Skeletal muscle satellite cell (primary cell): ENCODE measurements at regions not wholly inside any gene's neighbourhood (a gene's known extent, or its start where the extent isn't known, plus 50 kb on each side); places are given as distances from the start of the nearest gene placed in this dataset.
A peak's percentile ranks its signal among the peaks of the same experiment; 100 is the strongest.

Experiments used
- H3K27me3 ChIP-seq: 2 replicates; pipeline ENCODE4 v1.7.0; 2013; ENCODE audit warnings: low read length; ENCODE audit not compliant: control insufficient read depth, insufficient read depth
- H3K36me3 ChIP-seq: 2 replicates; pipeline ENCODE4 v1.7.0; 2013; ENCODE audit warnings: mild to moderate bottlenecking, control low read depth, low read length; ENCODE audit not compliant: insufficient read depth
- H3K4me1 ChIP-seq: 2 replicates; pipeline ENCODE4 v1.7.0; 2013; ENCODE audit warnings: low read length; ENCODE audit not compliant: control insufficient read depth, insufficient read depth
- H3K4me2 ChIP-seq: 2 replicates; pipeline ENCODE4 v1.7.0; 2013; ENCODE audit warnings: mild to moderate bottlenecking, low read length
- H3K4me3 ChIP-seq: 2 replicates; pipeline ENCODE4 v1.7.0; 2013; ENCODE audit warnings: low read length
- H3K9ac ChIP-seq: 2 replicates; pipeline ENCODE4 v1.7.0; 2013; ENCODE audit warnings: mild to moderate bottlenecking, low read depth, low read length, moderate library complexity
- H3K9me3 ChIP-seq: replicated peaks from 2 replicates; pipeline ENCODE4 v1.7.0; 2013; ENCODE audit warnings: mild to moderate bottlenecking, control low read depth, low read length

DNA sequence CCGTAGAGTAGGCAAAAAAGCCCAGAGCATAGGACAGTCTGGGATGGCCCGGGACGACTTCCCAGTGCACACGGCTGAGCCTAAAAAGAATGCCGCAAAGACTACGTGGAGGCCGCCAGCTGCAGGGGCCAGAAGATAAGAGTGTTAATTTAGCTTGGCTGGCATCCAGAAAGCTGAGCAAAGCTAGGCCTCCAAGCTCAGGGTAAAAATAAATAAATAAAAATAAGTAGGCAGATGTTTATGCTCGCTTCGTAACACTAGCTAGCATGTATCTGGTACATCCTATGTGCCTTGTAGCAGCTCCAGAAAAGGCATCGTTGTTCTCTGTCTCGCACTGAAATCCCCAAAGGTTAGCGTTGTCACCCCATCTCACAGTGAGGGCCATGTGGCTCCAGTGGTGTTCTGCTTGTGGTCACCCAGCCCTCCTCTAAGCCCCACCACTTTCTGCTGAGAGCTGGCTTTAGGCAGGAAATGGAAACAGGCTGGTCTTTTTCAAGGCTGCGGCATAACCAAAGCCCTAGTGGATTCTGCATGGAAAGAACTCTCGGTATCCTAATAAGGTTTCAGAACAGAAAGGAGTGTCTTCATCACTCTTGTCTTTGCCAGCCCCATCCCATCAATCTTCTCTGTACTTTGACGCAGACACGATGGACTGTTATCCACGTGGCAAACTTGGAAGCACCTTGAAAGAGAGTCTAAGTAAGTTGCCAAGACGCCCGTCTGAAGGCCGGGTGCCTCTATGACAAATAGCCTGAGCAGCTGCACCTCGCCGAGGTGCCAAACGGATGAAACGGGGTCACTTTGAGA is 58.1 kb upstream of the MEF2A start:
- no peaks in the 10 kb centered on the region for H3K9me3 ChIP-seq
- H3K4me1 ChIP-seq: peaks cover 46% of the 10 kb centered on the region
- H3K27me3 ChIP-seq: no peaks in the 10 kb centered on the region
- H3K9ac ChIP-seq: peak overlapping the region; percentile 19
- H3K4me3 ChIP-seq: peak overlapping the region; percentile 26
- H3K4me2 ChIP-seq: peak overlapping the region; percentile 67
- H3K36me3 ChIP-seq: no peaks in the 10 kb centered on the region

DNA sequence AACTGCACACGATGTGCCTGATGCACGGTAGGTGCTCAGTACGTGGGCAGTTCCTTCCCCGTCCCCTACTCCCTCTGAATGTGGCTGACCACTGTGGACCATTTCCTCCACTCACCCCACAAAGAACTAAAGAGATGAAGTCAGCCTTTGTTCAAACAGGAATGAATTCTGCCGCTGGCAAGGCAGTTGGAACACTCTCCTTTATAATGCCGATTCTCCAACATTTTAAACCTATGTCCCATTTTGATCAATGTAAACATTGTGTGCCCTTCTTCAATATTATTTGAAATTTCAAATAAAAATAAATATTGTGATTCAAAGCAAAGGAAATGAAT is 57.5 kb upstream of the MEF2A start:
- peak overlapping the region; percentile 26 for H3K4me3 ChIP-seq
- H3K27me3 ChIP-seq: no peaks in the 10 kb centered on the region
- H3K9me3 ChIP-seq: no peaks in the 10 kb centered on the region
- H3K9ac ChIP-seq: peak overlapping the region; percentile 19
- H3K4me1 ChIP-seq: peaks cover 46% of the 10 kb centered on the region
- H3K4me2 ChIP-seq: peak overlapping the region; percentile 67
- no peaks in the 10 kb centered on the region for H3K36me3 ChIP-seq

DNA sequence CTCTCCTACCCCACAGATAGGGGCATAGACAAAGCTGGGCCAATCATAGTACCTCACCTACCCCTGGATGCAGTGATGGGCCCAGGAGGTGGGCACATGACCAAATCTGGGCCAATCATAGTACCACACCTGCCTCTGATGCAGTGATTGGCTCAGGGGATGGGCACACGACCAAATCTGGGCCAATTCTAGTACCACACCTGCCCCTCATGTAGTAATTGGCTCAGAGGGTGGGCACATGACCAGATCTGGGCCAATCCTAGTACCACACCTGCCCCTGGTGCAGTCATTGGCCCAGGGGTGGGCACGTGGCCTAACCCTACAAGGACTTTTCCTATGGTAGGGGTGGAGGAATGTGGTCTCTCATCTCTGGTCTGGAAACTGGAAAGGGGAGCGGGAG is 56.9 kb upstream of the MEF2A start:
- H3K27me3 ChIP-seq: no peaks in the 10 kb centered on the region
- H3K4me3 ChIP-seq: no peak overlapping the region
- H3K9me3 ChIP-seq: no peaks in the 10 kb centered on the region
- no peak overlapping the region for H3K4me2 ChIP-seq
- H3K36me3 ChIP-seq: no peaks in the 10 kb centered on the region
- no peak overlapping the region for H3K9ac ChIP-seq
- peaks cover 46% of the 10 kb centered on the region for H3K4me1 ChIP-seq

- no peaks in the 10 kb centered on the region for H3K27me3 ChIP-seq
- peaks cover 42% of the 10 kb centered on the region for H3K4me1 ChIP-seq
- H3K9ac ChIP-seq: no peak overlapping the region
- H3K9me3 ChIP-seq: no peaks in the 10 kb centered on the region
- H3K4me2 ChIP-seq: no peak overlapping the region
- H3K4me3 ChIP-seq: no peak overlapping the region
- no peaks in the 10 kb centered on the region for H3K36me3 ChIP-seq
These were observed 55.9 kb upstream of the MEF2A start for GRCh38 chr15:99509686-99510461.

- Histone ChIP-seq H3K27me3 (no peaks in the 10 kb centered on the region), H3K4me2 (peak overlapping the region; percentile 44), H3K4me3 (peak overlapping the region; percentile 16), H3K36me3 (no peaks in the 10 kb centered on the region), H3K9me3 (no peaks in the 10 kb centered on the region), H3K9ac (no peak overlapping the region), H3K4me1 (peaks cover 35% of the 10 kb centered on the region)
These were observed 54.3 kb upstream of the MEF2A start for GRCh38 chr15:99511531-99511865.

DNA sequence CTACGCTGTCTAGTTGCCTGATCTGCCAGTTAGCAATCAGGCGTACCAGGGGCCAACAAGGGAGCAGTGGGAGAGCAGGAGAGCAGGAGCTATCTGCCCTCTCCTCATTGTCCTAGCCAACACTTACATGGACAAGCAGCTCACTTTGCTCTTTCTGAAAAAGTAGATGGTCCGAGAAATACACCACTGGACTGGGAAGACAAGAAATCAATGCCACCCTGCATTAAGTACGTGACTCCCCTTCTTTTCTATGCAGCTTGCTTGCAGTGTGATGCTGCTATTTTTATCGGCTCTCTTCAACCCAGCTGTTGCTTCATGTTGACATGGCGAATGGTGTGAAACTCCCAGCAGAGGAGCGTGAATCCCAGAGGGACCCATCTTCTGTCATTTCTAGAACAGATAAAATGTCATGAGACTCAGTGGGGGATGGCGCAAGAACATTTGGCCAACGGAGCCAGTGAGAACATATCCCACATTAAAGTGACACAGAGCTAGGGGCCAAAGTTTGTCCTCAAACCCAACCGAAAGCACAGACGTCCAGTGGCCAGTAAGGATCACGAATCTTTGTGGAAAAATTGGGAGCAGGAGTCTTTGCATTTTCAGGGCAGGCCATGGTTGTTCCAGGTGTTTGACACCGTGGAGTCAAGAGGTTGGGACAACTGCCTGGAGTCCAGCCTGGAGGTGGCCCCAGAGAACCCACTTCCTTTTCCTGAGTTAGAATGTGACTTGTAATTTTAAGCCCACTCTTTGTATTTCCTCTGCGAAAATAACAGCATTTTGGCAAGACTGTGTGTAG is 53.7 kb upstream of the MEF2A start:
- no peaks in the 10 kb centered on the region for H3K27me3 ChIP-seq
- H3K36me3 ChIP-seq: no peaks in the 10 kb centered on the region
- no peak overlapping the region for H3K9ac ChIP-seq
- H3K4me1 ChIP-seq: peaks cover 33% of the 10 kb centered on the region
- H3K4me2 ChIP-seq: peak overlapping the region; percentile 44
- no peaks in the 10 kb centered on the region for H3K9me3 ChIP-seq
- peak overlapping the region; percentile 16 for H3K4me3 ChIP-seq

DNA sequence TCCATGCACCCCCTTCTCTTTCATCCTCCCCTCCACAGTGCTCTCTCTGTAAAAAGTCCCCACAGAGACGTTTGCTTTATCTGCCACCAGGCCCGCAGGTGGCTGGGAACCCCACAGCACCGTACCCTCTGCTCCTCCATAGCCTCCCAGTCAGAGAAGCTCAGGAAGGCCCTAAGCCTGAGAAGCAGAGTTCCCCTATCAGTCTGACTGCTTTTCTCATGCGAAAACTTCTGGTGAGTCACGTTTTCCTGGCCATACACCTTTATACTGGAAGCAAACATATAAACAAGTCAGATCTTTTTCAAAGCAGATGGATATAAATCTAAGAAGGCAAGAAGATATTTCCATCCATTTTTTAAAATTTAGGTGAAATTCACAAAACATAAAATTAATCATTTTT is 51.5 kb upstream of the MEF2A start:
- no peaks in the 10 kb centered on the region for H3K9me3 ChIP-seq
- no peak overlapping the region for H3K4me2 ChIP-seq
- no peak overlapping the region for H3K9ac ChIP-seq
- H3K4me1 ChIP-seq: peaks cover 14% of the 10 kb centered on the region
- H3K27me3 ChIP-seq: no peaks in the 10 kb centered on the region
- H3K36me3 ChIP-seq: no peaks in the 10 kb centered on the region
- no peak overlapping the region for H3K4me3 ChIP-seq
